Smooth muscle cell (in vitro differentiated cells): ENCODE measurements at regions not wholly inside any gene's neighbourhood (a gene's known extent, or its start where the extent isn't known, plus 50 kb on each side); places are given as distances from the start of the nearest gene placed in this dataset.

Source experiments
- DNase-seq: peaks from one replicate; lab custom pipeline; 2025; ENCODE audit not compliant: unreplicated experiment; lab: John Stamatoyannopoulos, UW
- H2AFZ ChIP-seq: fragments of 200-600 bp; sonication (generic); 2 replicates; pipeline ENCODE4 v1.6.0; 2016; ENCODE audit warnings: antibody characterized with exemption, low read depth, mild to moderate bottlenecking
- H3F3A ChIP-seq: fragments of 200-600 bp; sonication (generic); 2 replicates; pipeline ENCODE4 v1.6.0; 2017; ENCODE audit warnings: antibody characterized with exemption, low read depth
- H3K27ac ChIP-seq: fragments of 200-600 bp; sonication (generic); 2 replicates; pipeline ENCODE4 v1.5.1; 2016; ENCODE audit warnings: low read depth, mild to moderate bottlenecking
- H3K27me3 ChIP-seq: fragments of 200-600 bp; sonication (generic); 2 replicates; pipeline ENCODE4 v1.6.1; 2016; ENCODE audit warnings: low read depth, mild to moderate bottlenecking
- H3K36me3 ChIP-seq: fragments of 200-600 bp; sonication (generic); 2 replicates; pipeline ENCODE4 v1.5.1; 2016; ENCODE audit warnings: low read depth
- H3K4me1 ChIP-seq: fragments of 200-600 bp; sonication (generic); 2 replicates; pipeline ENCODE4 v1.5.1; 2016; ENCODE audit warnings: low read depth
- H3K4me2 ChIP-seq: fragments of 200-600 bp; sonication (generic); 2 replicates; pipeline ENCODE4 v1.6.0; 2016; ENCODE audit warnings: mild to moderate bottlenecking
- H3K4me3 ChIP-seq: fragments of 200-600 bp; sonication (generic); 2 replicates; pipeline ENCODE4 v1.5.1; 2016; ENCODE audit warnings: mild to moderate bottlenecking
- H3K79me2 ChIP-seq: fragments of 200-600 bp; sonication (generic); 2 replicates; pipeline ENCODE4 v1.6.0; 2016; ENCODE audit warnings: low read depth, mild to moderate bottlenecking
- H3K9ac ChIP-seq: fragments of 200-600 bp; sonication (generic); 2 replicates; pipeline ENCODE4 v1.6.0; 2016; ENCODE audit warnings: low read depth
- H3K9me3 ChIP-seq: fragments of 200-600 bp; sonication (generic); replicated peaks from 2 replicates; pipeline ENCODE4 v1.5.1; 2016; ENCODE audit warnings: low read depth
- H4K20me1 ChIP-seq: fragments of 200-600 bp; sonication (generic); 2 replicates; pipeline ENCODE4 v1.6.0; 2016; ENCODE audit warnings: low read depth
- WGBS: methylation state at CpG from one replicate; pipeline ENCODE4 v1.1.7; 2016; ENCODE audit warnings: low lambda C conversion rate; 5-methylcytosine and 5-hydroxymethylcytosine counted together
- TF ChIP-seq, protein P1 (sequence below): fragments of 200-600 bp; sonication (generic); IDR thresholded peaks from 2 replicates; pipeline ENCODE4 v1.5.1; 2017; ENCODE audit warnings: borderline replicate concordance, mild to moderate bottlenecking, antibody characterized with exemption; ENCODE audit not compliant: insufficient read depth, poor library complexity, severe bottlenecking

GRCh38 chr7:113301983-113302382 is 183.6 kb upstream of the SMIM30 start:
- no peaks in the 10 kb centered on the region for H3K36me3 ChIP-seq
- no peaks in the 10 kb centered on the region for H3K4me1 ChIP-seq
- no peaks in the 10 kb centered on the region for H3K79me2 ChIP-seq
- H2AFZ ChIP-seq = no peak overlapping the region
- H3K27me3 ChIP-seq = peaks cover 9% of the 10 kb centered on the region
- no peaks in the 10 kb centered on the region for H3F3A ChIP-seq
- H4K20me1 ChIP-seq = no peaks in the 10 kb centered on the region
- TF ChIP-seq, protein P1, sequence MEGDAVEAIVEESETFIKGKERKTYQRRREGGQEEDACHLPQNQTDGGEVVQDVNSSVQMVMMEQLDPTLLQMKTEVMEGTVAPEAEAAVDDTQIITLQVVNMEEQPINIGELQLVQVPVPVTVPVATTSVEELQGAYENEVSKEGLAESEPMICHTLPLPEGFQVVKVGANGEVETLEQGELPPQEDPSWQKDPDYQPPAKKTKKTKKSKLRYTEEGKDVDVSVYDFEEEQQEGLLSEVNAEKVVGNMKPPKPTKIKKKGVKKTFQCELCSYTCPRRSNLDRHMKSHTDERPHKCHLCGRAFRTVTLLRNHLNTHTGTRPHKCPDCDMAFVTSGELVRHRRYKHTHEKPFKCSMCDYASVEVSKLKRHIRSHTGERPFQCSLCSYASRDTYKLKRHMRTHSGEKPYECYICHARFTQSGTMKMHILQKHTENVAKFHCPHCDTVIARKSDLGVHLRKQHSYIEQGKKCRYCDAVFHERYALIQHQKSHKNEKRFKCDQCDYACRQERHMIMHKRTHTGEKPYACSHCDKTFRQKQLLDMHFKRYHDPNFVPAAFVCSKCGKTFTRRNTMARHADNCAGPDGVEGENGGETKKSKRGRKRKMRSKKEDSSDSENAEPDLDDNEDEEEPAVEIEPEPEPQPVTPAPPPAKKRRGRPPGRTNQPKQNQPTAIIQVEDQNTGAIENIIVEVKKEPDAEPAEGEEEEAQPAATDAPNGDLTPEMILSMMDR = no peak
- H3K4me3 ChIP-seq = no peak overlapping the region
- no peaks in the 10 kb centered on the region for H3K9me3 ChIP-seq
- H3K9ac ChIP-seq = no peak overlapping the region
- H3K27ac ChIP-seq = no peak overlapping the region
- WGBS = 78% methylated on average over 1 of the region's 1 CpG
- DNase-seq = no peak
- H3K4me2 ChIP-seq = no peak overlapping the region

DNA sequence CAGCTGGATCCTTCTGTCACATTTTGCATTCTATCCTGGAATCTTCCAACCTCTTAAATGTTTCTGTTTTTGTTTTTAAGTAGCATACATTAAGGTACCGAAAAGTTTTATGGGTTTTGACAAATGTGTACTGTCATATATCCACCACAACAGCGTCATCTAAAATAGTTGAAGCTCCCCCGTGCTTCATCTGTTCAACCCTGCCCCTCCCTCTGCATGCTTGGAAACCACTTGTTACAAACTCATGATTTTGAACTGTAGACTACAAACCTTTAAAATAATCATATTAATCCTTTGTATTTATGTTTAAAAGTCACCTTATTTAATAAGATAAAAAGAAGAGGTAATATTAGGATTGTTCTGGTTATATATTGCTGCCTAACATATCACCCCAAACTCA is 182.8 kb upstream of the SMIM30 start:
- Histone ChIP-seq H3K9me3 (no peaks in the 10 kb centered on the region), H3F3A (no peaks in the 10 kb centered on the region)

DNA sequence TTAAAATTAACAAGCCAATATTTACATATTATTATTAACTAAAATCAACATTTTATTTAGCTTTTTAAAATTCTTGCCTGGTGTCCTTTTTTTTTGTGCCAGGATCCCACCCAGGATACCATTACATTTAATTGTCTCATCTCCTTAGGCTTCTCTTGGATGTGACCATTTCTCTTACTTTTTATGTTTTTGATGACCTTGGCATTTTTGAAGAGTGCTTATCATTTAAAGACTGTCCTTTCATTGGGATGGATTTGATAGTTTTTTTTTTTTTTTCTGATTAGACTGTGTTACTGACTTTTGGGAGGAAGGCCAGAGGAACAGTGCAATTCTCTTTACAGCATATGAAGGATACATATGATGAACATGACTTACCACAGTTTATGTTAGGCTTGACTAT is 181.4 kb upstream of the SMIM30 start:
- TF ChIP-seq, protein P1 = no peak
- Histone ChIP-seq H3K4me2 (no peak overlapping the region), H3K4me3 (no peak overlapping the region), H3F3A (no peaks in the 10 kb centered on the region), H3K9ac (no peak overlapping the region), H3K4me1 (no peaks in the 10 kb centered on the region), H3K36me3 (no peaks in the 10 kb centered on the region), H3K79me2 (no peaks in the 10 kb centered on the region), H4K20me1 (no peaks in the 10 kb centered on the region), H3K27ac (no peak overlapping the region), H2AFZ (no peak overlapping the region), H3K9me3 (no peaks in the 10 kb centered on the region), H3K27me3 (peaks cover 9% of the 10 kb centered on the region)
- DNase-seq = no peak

More for the DNA sequence above, 182.8 kb upstream of the SMIM30 start:
- Histone ChIP-seq H2AFZ (no peak overlapping the region), H3K4me3 (no peak overlapping the region), H3K27me3 (peaks cover 9% of the 10 kb centered on the region), H3K4me1 (no peaks in the 10 kb centered on the region), H3K36me3 (no peaks in the 10 kb centered on the region), H3K9ac (no peak overlapping the region), H3K27ac (no peak overlapping the region), H3K4me2 (no peak overlapping the region), H3K79me2 (no peaks in the 10 kb centered on the region), H4K20me1 (no peaks in the 10 kb centered on the region)
- WGBS = 80% methylated on average over 3 of the region's 3 CpGs
- TF ChIP-seq, protein P1 = no peak
- DNase-seq = no peak

- H3K36me3 ChIP-seq = no peaks in the 10 kb centered on the region
- no peak overlapping the region for H3K27ac ChIP-seq
- no peaks in the 10 kb centered on the region for H4K20me1 ChIP-seq
- no peak overlapping the region for H3K4me2 ChIP-seq
- peaks cover 9% of the 10 kb centered on the region for H3K27me3 ChIP-seq
- no peak overlapping the region for H2AFZ ChIP-seq
- H3K4me1 ChIP-seq = no peaks in the 10 kb centered on the region
- no peaks in the 10 kb centered on the region for H3K9me3 ChIP-seq
- H3K4me3 ChIP-seq = no peak overlapping the region
- H3K9ac ChIP-seq = no peak overlapping the region
- no peaks in the 10 kb centered on the region for H3F3A ChIP-seq
- no peaks in the 10 kb centered on the region for H3K79me2 ChIP-seq
- DNase-seq = no peak
- TF ChIP-seq, protein P1 = no peak
Measured at GRCh38 chr7:113298501-113298900, 180.1 kb upstream of the SMIM30 start.
